Stimulated activated CD8-positive, alpha-beta memory T cell treated with anti-CD3 and anti-CD28 coated beads, Interleukin-4, amount 100 ng/mL, for 48 hours (primary cell): ENCODE measurements at regions not wholly inside any gene's neighbourhood (a gene's known extent, or its start where the extent isn't known, plus 50 kb on each side); places are given as distances from the start of the nearest gene placed in this dataset.
"Not testable (repeated sequence)": the region's sequence is repeated elsewhere in the genome, so short reads cannot be mapped to it uniquely, and the experiment has no call there.

Experiments
- DNase-seq: peaks from one replicate; pipeline ENCODE4 v3.0.0-alpha.2; 2020

- no peak for DNase-seq
These were observed 609.7 kb downstream of the SLC16A7 start for GRCh38 chr12:60205500-60205899.

- DNase-seq, result no peak
These were observed 613.7 kb downstream of the SLC16A7 start for GRCh38 chr12:60209521-60209920.

DNA sequence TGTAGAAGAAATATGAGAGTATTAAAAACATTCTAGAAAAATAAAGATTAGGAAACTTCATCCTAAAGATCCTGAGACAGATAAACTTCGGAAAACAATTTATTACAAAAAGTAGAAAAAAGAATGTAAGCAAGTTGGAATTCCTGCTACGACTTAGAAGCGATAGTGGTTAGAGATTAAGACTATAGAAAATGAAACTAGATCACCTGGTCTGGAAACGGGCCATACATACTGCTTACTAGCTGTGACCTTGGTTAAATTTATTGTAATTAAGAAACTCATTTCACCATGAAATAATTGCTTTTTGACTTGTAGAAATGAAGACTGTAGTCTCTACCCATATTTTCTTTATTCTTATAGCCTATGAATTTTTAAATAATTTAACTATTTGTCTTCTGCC, 614.1 kb downstream of the SLC16A7 start:
- DNase-seq, result no peak

- DNase-seq, result no peak
These were observed 614.9 kb downstream of the SLC16A7 start for GRCh38 chr12:60210756-60211155.

- no peak for DNase-seq
These were observed 615.4 kb downstream of the SLC16A7 start for GRCh38 chr12:60211244-60211643.

DNA sequence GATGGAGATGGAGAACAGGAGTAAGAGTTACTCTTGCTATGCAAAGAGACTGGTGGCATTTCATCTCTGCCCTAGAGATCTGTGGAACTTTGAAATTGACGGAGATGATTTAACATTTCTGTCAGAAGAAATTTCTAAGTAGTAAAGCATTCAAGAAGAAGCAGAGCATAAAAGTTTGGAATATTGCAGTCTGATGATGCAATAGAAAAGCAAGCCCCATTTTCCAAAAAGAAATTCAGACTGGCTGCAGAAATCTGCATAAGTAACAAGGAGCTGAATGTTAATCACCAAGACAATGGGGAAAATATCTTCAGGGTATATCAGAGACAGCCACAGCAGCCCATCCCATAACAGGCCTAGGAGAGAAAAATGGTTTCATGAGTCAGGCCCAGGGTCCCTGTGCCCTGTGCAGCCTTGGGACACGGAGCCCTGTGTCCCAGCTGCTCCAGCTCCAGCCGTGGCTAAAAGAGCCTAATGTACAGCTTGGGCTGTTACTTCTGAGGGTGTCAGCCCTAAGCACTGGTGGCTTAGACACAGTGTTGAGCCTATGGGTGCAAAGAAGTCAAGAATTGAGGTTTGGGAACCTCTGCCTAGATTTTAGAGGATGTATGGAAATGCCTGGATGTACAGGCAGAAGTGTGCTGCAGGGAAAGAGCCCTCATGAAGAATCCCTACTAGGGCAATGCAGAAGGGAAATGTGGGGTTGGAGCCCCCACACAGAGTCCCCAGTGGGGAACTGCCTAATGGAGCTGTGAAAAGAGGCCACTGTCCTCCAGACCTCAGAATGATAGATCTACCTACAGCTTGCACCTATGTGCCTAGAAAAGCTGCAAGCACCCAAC, 616.6 kb downstream of the SLC16A7 start:
- DNase-seq, result no peak

DNA sequence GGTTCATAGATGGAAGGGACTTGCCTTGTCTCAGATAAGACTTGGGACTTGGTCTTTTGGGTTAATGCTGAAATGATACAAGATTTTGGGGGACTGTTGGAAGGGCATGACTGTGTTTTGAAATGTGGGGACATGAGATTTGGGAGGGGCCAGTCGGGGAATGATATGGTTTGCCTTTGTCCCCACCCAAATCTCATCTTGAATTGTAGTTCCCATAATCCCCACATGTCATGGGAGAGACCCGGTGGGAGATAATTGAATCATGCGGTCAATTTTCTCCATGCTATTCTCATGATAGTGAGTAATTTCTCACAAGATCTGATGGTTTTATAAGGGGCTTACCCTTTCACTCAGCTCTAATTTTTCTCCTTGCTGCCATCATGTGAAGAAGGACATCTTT, 617.4 kb downstream of the SLC16A7 start:
- not testable (repeated sequence) for DNase-seq

- no peak for DNase-seq
These were observed 620.4 kb downstream of the SLC16A7 start for GRCh38 chr12:60216226-60216625.

DNA sequence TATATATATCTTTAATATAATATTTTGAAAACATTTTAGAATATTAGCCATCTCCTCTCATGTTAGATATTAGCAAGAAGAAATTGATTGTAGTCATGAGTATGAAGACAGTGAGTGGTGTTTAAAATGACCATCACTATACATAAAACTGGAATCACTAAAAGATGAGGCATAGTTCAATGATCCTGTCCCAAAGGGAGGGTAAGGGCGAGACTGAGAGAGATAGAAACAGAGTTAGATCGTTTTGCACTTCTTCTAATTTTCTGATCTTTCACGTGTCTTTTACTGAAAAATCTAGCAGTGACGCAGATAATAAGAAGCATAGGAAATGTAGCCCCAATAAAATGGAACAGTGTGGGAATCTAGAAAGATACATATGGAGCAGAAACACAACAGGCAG, 627.4 kb downstream of the SLC16A7 start:
- no peak for DNase-seq

GRCh38 chr12:60225216-60226000, 629.6 kb downstream of the SLC16A7 start:
- no peak for DNase-seq

- no peak for DNase-seq
These were observed 632.1 kb downstream of the SLC16A7 start for GRCh38 chr12:60227916-60228315.

GRCh38 chr12:60230056-60230455, 634.2 kb downstream of the SLC16A7 start:
- no peak for DNase-seq

GRCh38 chr12:60231303-60231702, 635.5 kb downstream of the SLC16A7 start:
- no peak for DNase-seq

DNA sequence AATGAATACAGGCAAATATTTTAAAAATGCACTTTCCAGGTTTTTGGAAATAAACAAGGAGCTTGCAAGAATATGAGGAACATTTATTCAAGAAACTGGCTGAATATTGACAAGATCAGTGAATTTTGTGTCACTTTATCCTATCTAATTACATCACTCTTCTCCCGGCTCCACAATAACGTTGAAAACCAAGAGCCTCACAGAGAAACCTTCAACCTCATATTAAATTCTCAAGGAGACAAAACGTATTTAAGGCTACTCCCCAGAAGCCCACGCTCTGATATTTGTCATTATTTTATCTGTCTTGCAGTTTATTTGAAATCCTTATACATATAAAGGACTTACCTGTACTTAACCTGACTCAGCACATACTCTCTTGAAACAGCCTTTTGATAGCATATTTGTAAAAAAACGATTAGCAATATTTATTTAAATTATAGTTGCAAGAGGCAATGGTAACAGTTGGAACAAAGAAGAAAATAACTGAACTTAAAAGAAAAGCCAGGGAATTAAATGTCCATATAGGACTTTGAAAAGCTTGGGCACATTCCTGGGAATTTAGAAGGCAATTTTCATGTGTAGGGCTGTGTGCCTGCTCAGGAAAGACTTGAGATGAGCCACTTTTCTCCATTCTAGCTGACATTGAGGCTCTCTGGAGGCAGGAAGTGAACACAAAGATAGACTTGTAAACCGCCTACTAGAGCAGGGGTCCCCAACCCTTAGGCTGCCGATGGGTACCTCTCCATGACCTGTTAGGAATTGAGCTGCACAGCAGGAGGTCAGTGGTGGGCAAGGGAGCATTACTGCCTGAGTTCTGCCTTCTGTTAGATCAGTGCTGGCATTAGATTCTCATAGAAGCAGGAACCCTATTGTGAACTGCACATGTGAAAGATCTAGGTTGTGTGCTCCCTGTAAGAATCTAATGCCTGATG, 636.4 kb downstream of the SLC16A7 start:
- DNase-seq, result no peak

DNA sequence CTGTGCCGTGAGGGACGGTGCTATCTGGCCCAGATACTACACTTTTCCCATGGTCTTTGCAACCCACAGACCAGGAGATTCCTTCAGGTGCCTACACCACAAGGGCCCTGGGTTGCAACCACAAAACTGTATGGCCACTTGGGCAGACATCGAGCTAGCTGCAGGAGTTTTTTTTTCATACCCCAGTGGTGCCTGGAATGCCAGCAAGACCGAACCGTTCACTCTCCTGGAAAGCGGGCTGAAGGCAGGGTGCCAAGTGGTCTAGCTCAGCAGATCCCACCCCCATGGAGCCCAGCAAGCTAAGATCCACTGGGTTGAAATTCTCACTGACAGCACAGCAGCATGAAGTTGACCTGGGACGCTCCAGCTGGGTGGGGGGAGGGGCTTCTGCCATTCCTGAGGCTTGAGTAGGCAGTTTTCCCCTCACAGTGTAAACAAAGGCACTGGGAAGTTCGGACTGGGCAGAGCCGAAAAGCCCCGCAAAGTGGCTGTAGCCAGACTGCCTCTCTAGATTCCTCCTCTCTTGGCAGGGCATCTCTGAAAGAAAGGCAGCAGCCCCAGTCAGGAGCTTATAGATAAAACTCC, 638.9 kb downstream of the SLC16A7 start:
- not testable (repeated sequence) for DNase-seq

DNA sequence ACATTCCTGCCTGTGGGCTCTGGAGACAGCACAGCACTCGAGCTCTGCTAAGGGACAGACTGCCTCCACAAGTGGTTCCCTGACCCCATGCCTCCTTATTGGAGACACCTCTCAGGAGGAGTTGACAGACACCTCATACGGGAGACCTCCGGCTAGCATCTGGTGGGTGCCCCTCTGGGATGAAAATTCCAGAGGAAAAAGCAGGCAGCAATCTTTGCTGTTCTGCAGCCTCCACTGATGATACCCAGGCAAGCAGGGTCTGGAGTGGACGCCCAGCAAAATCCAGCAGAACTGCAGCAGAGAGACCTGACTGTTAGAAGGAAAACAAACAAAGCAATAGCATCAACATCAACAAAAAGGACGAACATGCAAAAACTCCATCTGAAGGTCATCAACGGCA, 639.4 kb downstream of the SLC16A7 start:
- DNase-seq, result no peak

DNA sequence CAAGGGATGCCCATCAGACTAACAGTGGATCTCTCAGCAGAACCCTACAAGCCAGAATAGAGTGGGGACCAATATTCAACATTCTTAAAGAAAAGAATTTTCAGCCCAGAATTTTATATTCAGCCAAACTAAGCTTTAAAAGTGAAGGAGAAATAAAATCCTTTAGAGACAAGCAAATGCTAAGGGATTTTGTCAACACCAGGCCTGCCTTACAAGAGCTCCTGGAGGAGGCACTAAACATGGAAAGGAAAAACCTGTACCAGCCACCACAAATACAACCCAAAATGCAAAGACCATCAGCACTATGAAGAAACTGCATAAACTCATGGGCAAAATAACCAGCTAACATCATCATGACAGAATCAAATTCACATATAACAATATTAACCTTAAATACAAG, 640.6 kb downstream of the SLC16A7 start:
- DNase-seq, result not testable (repeated sequence)

GRCh38 chr12:60240891-60241290, 645.1 kb downstream of the SLC16A7 start:
- no peak for DNase-seq

GRCh38 chr12:60251091-60251490, 655.3 kb downstream of the SLC16A7 start:
- DNase-seq, result no peak

- no peak for DNase-seq
These were observed 656.7 kb downstream of the SLC16A7 start for GRCh38 chr12:60252359-60253096.

GRCh38 chr12:60255044-60255443, 659.2 kb downstream of the SLC16A7 start:
- no peak for DNase-seq

- DNase-seq, result no peak
These were observed 661.2 kb downstream of the SLC16A7 start for GRCh38 chr12:60257063-60257462.
